ENCODE measurements at regions not wholly inside any gene's neighbourhood (a gene's known extent, or its start where the extent isn't known, plus 50 kb on each side); places are given as distances from the start of the nearest gene placed in this dataset.
"Not testable (repeated sequence)": the region's sequence is repeated elsewhere in the genome, so short reads cannot be mapped to it uniquely, and the experiment has no call there.

- DNase-seq (ENCODE audit: low spot score), result peak; percentile 44
Measured at GRCh38 chr15:26260517-26261133, 397.5 kb upstream of the ATP10A start.

- no peak for DNase-seq (ENCODE audit: low spot score)
Measured at GRCh38 chr15:26259581-26259980, 396.5 kb upstream of the ATP10A start.

GRCh38 chr15:26244782-26245181 lies 381.7 kb upstream of the ATP10A start:
- not testable (repeated sequence) for DNase-seq (ENCODE audit: low spot score)

- DNase-seq (ENCODE audit: low spot score), result no peak
Measured at GRCh38 chr15:26243382-26243781, 380.3 kb upstream of the ATP10A start.

GRCh38 chr15:26242565-26243071 lies 379.5 kb upstream of the ATP10A start:
- DNase-seq (ENCODE audit: low spot score), result no peak

- DNase-seq (ENCODE audit: low spot score), result no peak
Measured at GRCh38 chr15:26235864-26236263, 372.7 kb upstream of the ATP10A start.

GRCh38 chr15:26234976-26235767 lies 372.0 kb upstream of the ATP10A start:
- DNase-seq (ENCODE audit: low spot score), result no peak

- no peak for DNase-seq (ENCODE audit: low spot score)
Measured at GRCh38 chr15:26232691-26233090, 369.6 kb upstream of the ATP10A start.

- no peak for DNase-seq (ENCODE audit: low spot score)
Measured at GRCh38 chr15:26231096-26231495, 368.0 kb upstream of the ATP10A start.

GRCh38 chr15:26224266-26224665 lies 361.1 kb upstream of the ATP10A start:
- DNase-seq (ENCODE audit: low spot score), result no peak

GRCh38 chr15:26223720-26224119 lies 360.6 kb upstream of the ATP10A start:
- no peak for DNase-seq (ENCODE audit: low spot score)

- DNase-seq (ENCODE audit: low spot score), result no peak
Measured at GRCh38 chr15:26222781-26223180, 359.7 kb upstream of the ATP10A start.

- DNase-seq (ENCODE audit: low spot score), result not testable (repeated sequence)
Measured at GRCh38 chr15:26217043-26217442, 353.9 kb upstream of the ATP10A start.

- no peak for DNase-seq (ENCODE audit: low spot score)
Measured at GRCh38 chr15:26214290-26214689, 351.2 kb upstream of the ATP10A start.

GRCh38 chr15:26213427-26213826 lies 350.3 kb upstream of the ATP10A start:
- DNase-seq (ENCODE audit: low spot score), result no peak

- DNase-seq (ENCODE audit: low spot score), result no peak
Measured at GRCh38 chr15:26212109-26212508, 349.0 kb upstream of the ATP10A start.

- no peak for DNase-seq (ENCODE audit: low spot score)
Measured at GRCh38 chr15:26210980-26211379, 347.9 kb upstream of the ATP10A start.

- DNase-seq (ENCODE audit: low spot score), result no peak
Measured at GRCh38 chr15:26201177-26201858, 338.2 kb upstream of the ATP10A start.

- DNase-seq (ENCODE audit: low spot score), result no peak
Measured at GRCh38 chr15:26200427-26200826, 337.3 kb upstream of the ATP10A start.

GRCh38 chr15:26197719-26198118 lies 334.6 kb upstream of the ATP10A start:
- no peak for DNase-seq (ENCODE audit: low spot score)

GRCh38 chr15:26197060-26197459 lies 333.9 kb upstream of the ATP10A start:
- no peak for DNase-seq (ENCODE audit: low spot score)

- no peak for DNase-seq (ENCODE audit: low spot score)
Measured at GRCh38 chr15:26191193-26191592, 328.1 kb upstream of the ATP10A start.

- not testable (repeated sequence) for DNase-seq (ENCODE audit: low spot score)
Measured at GRCh38 chr15:26186138-26186537, 323.0 kb upstream of the ATP10A start.

All from RKO (cell line).